ENCODE measurements at regions not wholly inside any gene's neighbourhood (a gene's known extent, or its start where the extent isn't known, plus 50 kb on each side); places are given as distances from the start of the nearest gene placed in this dataset.
"Not testable (repeated sequence)": the region's sequence is repeated elsewhere in the genome, so short reads cannot be mapped to it uniquely, and the experiment has no call there.

DNA sequence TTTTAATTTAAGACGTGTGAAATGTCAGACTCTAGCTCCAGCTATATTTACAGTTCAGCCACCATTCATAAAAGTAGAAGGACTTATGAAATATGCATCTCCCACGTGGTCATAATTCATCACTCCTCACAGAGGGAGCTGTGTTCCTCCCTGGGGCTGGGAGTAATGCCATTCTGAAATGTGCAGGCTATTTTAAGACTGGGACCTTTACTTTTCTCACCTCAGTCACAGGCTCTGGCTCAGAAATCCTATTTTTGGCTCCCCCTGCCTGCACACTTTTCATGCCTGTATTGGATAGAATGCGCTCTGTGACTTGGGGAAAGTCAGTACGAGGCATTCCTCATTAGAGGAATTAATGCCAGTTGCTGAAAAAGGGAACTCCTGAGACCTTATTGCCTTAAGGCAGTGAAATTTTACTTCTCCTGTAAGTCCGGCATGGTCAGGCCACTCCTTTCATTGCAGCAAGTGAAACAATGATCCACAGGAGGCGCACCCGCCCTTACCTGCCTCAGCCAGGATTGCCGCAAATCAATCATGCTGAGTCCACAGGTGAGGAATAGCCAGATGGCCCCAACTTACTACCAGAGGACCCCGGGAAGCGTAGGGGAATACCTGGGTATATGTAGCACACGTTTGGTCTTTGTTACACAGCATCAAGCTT is 1133.2 kb upstream of the TMEM132C start:
- Histone ChIP-seq H3K4me3 (ENCODE audit: low read depth, low read length, poor library complexity, severe bottlenecking) (no peak overlapping the region), H3F3A (ENCODE audit: insufficient read depth, low read length) (no peaks in the 10 kb centered on the region), H3K4me2 (ENCODE audit: low read length) (no peak overlapping the region), H2AFZ (ENCODE audit: low read length) (no peak overlapping the region), H3K79me2 (ENCODE audit: insufficient read depth, low read length) (no peaks in the 10 kb centered on the region), H3K4me1 (ENCODE audit: insufficient read depth, low read length, severe bottlenecking) (no peaks in the 10 kb centered on the region), H3K27ac (ENCODE audit: low read depth, low read length, poor library complexity, severe bottlenecking) (no peak overlapping the region), H4K20me1 (ENCODE audit: insufficient read depth, low read length) (no peaks in the 10 kb centered on the region), H3K27me3 (ENCODE audit: insufficient read depth, low read length) (no peaks in the 10 kb centered on the region), H3K9me3 (ENCODE audit: low read length) (no peaks in the 10 kb centered on the region), H3K9ac (ENCODE audit: low read length) (no peak overlapping the region), H3K36me3 (ENCODE audit: insufficient read depth, low read length) (no peaks in the 10 kb centered on the region), H3K9me2 (ENCODE audit: low read depth, low read length) (no peaks in the 10 kb centered on the region)
- TF ChIP-seq EZH2 (IDR thresholded peaks at IDR 0.05; ENCODE audit: borderline replicate concordance, low read length) = no peak
- TF ChIP-seq, protein P1, sequence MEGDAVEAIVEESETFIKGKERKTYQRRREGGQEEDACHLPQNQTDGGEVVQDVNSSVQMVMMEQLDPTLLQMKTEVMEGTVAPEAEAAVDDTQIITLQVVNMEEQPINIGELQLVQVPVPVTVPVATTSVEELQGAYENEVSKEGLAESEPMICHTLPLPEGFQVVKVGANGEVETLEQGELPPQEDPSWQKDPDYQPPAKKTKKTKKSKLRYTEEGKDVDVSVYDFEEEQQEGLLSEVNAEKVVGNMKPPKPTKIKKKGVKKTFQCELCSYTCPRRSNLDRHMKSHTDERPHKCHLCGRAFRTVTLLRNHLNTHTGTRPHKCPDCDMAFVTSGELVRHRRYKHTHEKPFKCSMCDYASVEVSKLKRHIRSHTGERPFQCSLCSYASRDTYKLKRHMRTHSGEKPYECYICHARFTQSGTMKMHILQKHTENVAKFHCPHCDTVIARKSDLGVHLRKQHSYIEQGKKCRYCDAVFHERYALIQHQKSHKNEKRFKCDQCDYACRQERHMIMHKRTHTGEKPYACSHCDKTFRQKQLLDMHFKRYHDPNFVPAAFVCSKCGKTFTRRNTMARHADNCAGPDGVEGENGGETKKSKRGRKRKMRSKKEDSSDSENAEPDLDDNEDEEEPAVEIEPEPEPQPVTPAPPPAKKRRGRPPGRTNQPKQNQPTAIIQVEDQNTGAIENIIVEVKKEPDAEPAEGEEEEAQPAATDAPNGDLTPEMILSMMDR (IDR thresholded peaks at IDR 0.05; ENCODE audit: low read length) = no peak

DNA sequence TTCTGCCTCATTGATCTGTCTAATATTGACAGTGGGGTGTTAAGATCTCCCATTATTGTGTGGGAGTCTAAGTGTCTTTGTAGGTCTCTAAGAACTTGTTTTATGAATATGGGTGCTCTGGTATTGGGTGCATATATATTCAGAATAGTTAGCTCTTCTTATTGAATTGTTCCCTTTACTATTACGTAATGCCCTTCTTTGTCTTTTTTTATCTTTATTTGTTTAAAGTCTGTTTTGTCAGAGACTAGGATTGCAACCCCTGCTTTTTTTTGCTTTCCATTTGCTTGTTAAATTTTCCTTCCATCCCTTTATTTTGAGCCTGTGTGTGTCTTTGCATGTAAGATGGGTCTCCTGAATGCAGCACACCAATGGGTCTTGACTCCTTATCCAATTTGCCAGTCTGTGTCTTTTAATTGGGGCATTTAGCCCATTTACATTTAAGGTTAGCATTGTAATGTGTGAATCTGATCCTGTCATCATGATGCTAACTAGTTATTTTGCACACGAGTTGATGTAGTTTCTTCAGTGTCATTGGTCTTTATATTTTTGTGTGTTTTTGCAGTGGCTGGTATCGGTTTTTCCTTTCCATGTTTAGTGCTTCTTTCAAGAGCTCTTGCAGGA is 1126.0 kb upstream of the TMEM132C start:
- not testable (repeated sequence) for H3K27me3 ChIP-seq (ENCODE audit: insufficient read depth, low read length); H3F3A ChIP-seq (ENCODE audit: insufficient read depth, low read length); H3K4me1 ChIP-seq (ENCODE audit: insufficient read depth, low read length, severe bottlenecking); H3K79me2 ChIP-seq (ENCODE audit: insufficient read depth, low read length); H3K9ac ChIP-seq (ENCODE audit: low read length); H3K36me3 ChIP-seq (ENCODE audit: insufficient read depth, low read length); H3K4me2 ChIP-seq (ENCODE audit: low read length); H3K27ac ChIP-seq (ENCODE audit: low read depth, low read length, poor library complexity, severe bottlenecking); H2AFZ ChIP-seq (ENCODE audit: low read length); H4K20me1 ChIP-seq (ENCODE audit: insufficient read depth, low read length); H3K9me2 ChIP-seq (ENCODE audit: low read depth, low read length); H3K9me3 ChIP-seq (ENCODE audit: low read length); H3K4me3 ChIP-seq (ENCODE audit: low read depth, low read length, poor library complexity, severe bottlenecking)

DNA sequence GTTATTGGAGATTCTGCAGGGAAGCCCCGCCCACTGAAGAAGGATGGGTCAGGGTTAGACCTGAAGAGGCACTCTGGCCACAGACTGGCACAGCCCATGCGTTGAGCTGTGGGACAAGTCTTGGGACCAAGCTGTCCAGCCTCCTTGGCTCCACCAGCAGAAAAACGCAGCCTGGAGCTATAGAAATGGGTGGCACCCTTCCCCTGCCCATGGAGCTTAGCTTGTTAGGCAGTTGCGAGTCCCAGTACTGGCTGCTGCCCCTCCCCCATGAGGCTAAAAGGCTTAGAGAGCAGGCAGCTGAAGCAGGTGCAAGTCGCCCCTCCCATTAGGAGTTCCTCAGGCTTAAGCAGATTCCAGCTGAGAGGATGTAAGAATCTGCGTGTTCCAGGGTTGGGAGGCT is 1124.0 kb upstream of the TMEM132C start:
- Histone ChIP-seq H3K9me2 (ENCODE audit: low read depth, low read length) (no peaks in the 10 kb centered on the region), H3K4me1 (ENCODE audit: insufficient read depth, low read length, severe bottlenecking) (no peaks in the 10 kb centered on the region), H3K9me3 (ENCODE audit: low read length) (no peaks in the 10 kb centered on the region), H3K4me3 (ENCODE audit: low read depth, low read length, poor library complexity, severe bottlenecking) (no peak overlapping the region), H3K4me2 (ENCODE audit: low read length) (no peak overlapping the region), H3K27ac (ENCODE audit: low read depth, low read length, poor library complexity, severe bottlenecking) (no peak overlapping the region), H2AFZ (ENCODE audit: low read length) (no peak overlapping the region), H3K9ac (ENCODE audit: low read length) (no peak overlapping the region), H3K36me3 (ENCODE audit: insufficient read depth, low read length) (no peaks in the 10 kb centered on the region), H4K20me1 (ENCODE audit: insufficient read depth, low read length) (no peaks in the 10 kb centered on the region), H3K27me3 (ENCODE audit: insufficient read depth, low read length) (no peaks in the 10 kb centered on the region), H3F3A (ENCODE audit: insufficient read depth, low read length) (no peaks in the 10 kb centered on the region), H3K79me2 (ENCODE audit: insufficient read depth, low read length) (no peaks in the 10 kb centered on the region)
- TF ChIP-seq EZH2 (IDR thresholded peaks at IDR 0.05; ENCODE audit: borderline replicate concordance, low read length) = no peak
- TF ChIP-seq, protein P1 (IDR thresholded peaks at IDR 0.05; ENCODE audit: low read length) = no peak

DNA sequence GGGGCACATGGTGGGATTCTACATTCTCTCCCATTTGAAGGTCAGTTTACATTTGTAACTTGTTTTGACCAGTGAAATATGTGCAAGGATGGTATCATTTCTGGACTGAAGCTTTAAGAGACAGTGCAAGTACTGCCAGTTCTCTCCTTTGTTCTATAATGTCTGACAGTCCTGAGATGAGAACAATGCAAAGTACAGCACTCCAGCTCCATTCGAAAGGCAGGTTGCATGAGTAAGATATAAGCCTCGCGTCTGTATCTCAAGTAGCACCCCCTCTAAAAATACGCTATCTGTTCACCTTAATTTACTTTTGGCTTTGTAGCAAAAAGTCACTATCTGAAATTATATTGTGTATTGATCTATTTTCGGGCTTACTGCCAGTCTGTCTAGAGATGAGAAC is 1122.2 kb upstream of the TMEM132C start:
- Histone ChIP-seq H2AFZ (ENCODE audit: low read length) (no peak overlapping the region), H3K4me3 (ENCODE audit: low read depth, low read length, poor library complexity, severe bottlenecking) (no peak overlapping the region), H3K4me2 (ENCODE audit: low read length) (no peak overlapping the region), H4K20me1 (ENCODE audit: insufficient read depth, low read length) (no peaks in the 10 kb centered on the region), H3K36me3 (ENCODE audit: insufficient read depth, low read length) (no peaks in the 10 kb centered on the region), H3K9me3 (ENCODE audit: low read length) (no peaks in the 10 kb centered on the region), H3K27ac (ENCODE audit: low read depth, low read length, poor library complexity, severe bottlenecking) (no peak overlapping the region), H3K27me3 (ENCODE audit: insufficient read depth, low read length) (no peaks in the 10 kb centered on the region), H3K9ac (ENCODE audit: low read length) (no peak overlapping the region), H3K79me2 (ENCODE audit: insufficient read depth, low read length) (no peaks in the 10 kb centered on the region), H3K4me1 (ENCODE audit: insufficient read depth, low read length, severe bottlenecking) (no peaks in the 10 kb centered on the region), H3K9me2 (ENCODE audit: low read depth, low read length) (no peaks in the 10 kb centered on the region), H3F3A (ENCODE audit: insufficient read depth, low read length) (no peaks in the 10 kb centered on the region)
- no peak for TF ChIP-seq EZH2 (IDR thresholded peaks at IDR 0.05; ENCODE audit: borderline replicate concordance, low read length)
- TF ChIP-seq, protein P1 (IDR thresholded peaks at IDR 0.05; ENCODE audit: low read length) = no peak
